ENCODE measurements at regions not wholly inside any gene's neighbourhood (a gene's known extent, or its start where the extent isn't known, plus 50 kb on each side); places are given as distances from the start of the nearest gene placed in this dataset.
"Not testable (repeated sequence)": the region's sequence is repeated elsewhere in the genome, so short reads cannot be mapped to it uniquely, and the experiment has no call there.

GRCh38 chr1:228884615-228885566 is 149.6 kb downstream of the RHOU start:
- Mint-ChIP-seq H3K36me3 (no peaks in the 10 kb centered on the region), H3K9me3 (no peaks in the 10 kb centered on the region), H3K4me3 (no peak overlapping the region), H3K4me1 (peaks cover 8% of the 10 kb centered on the region), H3K27ac (no peak overlapping the region), H3K27me3 (no peaks in the 10 kb centered on the region)

- no peak overlapping the region for H3K27ac Mint-ChIP-seq
- peaks cover 17% of the 10 kb centered on the region for H3K4me1 Mint-ChIP-seq
- no peaks in the 10 kb centered on the region for H3K27me3 Mint-ChIP-seq
- H3K9me3 Mint-ChIP-seq = no peaks in the 10 kb centered on the region
- no peaks in the 10 kb centered on the region for H3K36me3 Mint-ChIP-seq
- no peak overlapping the region for H3K4me3 Mint-ChIP-seq
Observed at GRCh38 chr1:228885845-228886244, 150.6 kb downstream of the RHOU start.

DNA sequence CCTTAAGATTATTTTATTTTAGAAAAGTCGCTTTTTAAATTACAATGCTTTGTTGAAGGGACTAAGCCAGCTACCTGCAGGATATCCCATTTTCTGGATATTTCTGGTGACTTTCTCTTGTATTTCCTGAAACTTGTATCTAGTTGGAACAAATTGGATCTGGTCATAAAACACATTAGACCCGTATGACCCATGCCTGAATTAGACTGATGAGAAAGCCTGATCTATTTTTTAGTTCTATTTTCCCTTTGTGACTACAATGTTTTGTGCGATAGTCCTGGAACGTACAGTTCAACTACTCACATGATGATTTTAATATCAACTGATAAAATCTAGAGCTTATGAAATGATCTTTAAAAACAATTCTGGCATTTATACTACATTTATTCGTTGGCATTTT is 151.8 kb downstream of the RHOU start:
- H3K4me1 Mint-ChIP-seq = peaks cover 23% of the 10 kb centered on the region
- no peak overlapping the region for H3K4me3 Mint-ChIP-seq
- H3K27me3 Mint-ChIP-seq = no peaks in the 10 kb centered on the region
- no peak overlapping the region for H3K27ac Mint-ChIP-seq
- no peaks in the 10 kb centered on the region for H3K36me3 Mint-ChIP-seq
- H3K9me3 Mint-ChIP-seq = no peaks in the 10 kb centered on the region

- Mint-ChIP-seq H3K4me1 (peaks cover 23% of the 10 kb centered on the region), H3K27ac (no peak overlapping the region), H3K4me3 (no peak overlapping the region), H3K36me3 (no peaks in the 10 kb centered on the region), H3K27me3 (no peaks in the 10 kb centered on the region), H3K9me3 (no peaks in the 10 kb centered on the region)
Observed at GRCh38 chr1:228887960-228888359, 152.7 kb downstream of the RHOU start.

GRCh38 chr1:228889289-228889688 is 154.0 kb downstream of the RHOU start:
- Mint-ChIP-seq H3K4me1 (peaks cover 23% of the 10 kb centered on the region), H3K27me3 (no peaks in the 10 kb centered on the region), H3K36me3 (no peaks in the 10 kb centered on the region), H3K4me3 (no peak overlapping the region), H3K9me3 (no peaks in the 10 kb centered on the region), H3K27ac (no peak overlapping the region)

DNA sequence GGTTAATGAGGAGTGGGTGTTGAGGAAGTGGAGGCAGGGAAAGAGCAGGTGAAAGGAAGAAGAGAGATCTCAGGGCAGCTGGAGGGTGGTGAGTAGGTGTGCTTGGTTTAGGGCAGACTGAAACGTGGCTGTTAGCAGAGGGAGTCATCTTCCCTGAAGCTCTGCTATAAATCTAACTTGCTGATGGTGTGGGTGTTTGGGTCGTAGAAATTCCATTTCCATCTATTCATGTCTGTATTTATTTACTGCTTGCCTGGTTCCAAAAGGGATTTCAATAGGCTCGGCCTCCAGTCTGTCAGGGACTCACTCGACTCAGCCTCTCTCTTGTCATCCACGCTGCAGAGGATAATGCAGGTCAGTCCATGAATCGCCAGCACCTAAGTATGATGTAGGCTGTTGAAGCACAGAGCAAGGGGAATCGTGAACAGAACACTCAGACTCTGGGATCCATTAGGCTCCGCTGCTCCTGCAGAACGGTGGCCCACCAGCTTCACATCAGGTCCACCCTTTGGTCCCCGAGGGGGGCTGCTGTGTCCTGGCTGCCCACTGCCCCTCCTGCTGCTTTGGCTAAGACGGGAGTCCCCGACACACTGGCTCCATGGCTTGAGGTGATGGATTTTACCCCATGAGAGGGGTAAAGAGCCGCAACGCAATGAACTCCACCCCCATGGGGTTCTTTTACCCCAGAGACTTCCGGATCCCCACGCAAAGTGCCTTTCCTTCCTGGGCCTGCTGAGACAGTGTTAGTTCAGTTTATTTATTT is 156.2 kb downstream of the RHOU start:
- H3K27ac Mint-ChIP-seq = no peak overlapping the region
- H3K9me3 Mint-ChIP-seq = no peaks in the 10 kb centered on the region

GRCh38 chr1:228892200-228892599 is 156.9 kb downstream of the RHOU start:
- H3K27ac Mint-ChIP-seq, H3K27me3 Mint-ChIP-seq: not testable (repeated sequence)
- H3K4me1 Mint-ChIP-seq = peaks cover 23% of the 10 kb centered on the region

More for the DNA sequence above, 156.2 kb downstream of the RHOU start:
- Mint-ChIP-seq H3K27me3 (no peaks in the 10 kb centered on the region), H3K36me3 (no peaks in the 10 kb centered on the region), H3K4me1 (peaks cover 23% of the 10 kb centered on the region), H3K4me3 (no peak overlapping the region)

DNA sequence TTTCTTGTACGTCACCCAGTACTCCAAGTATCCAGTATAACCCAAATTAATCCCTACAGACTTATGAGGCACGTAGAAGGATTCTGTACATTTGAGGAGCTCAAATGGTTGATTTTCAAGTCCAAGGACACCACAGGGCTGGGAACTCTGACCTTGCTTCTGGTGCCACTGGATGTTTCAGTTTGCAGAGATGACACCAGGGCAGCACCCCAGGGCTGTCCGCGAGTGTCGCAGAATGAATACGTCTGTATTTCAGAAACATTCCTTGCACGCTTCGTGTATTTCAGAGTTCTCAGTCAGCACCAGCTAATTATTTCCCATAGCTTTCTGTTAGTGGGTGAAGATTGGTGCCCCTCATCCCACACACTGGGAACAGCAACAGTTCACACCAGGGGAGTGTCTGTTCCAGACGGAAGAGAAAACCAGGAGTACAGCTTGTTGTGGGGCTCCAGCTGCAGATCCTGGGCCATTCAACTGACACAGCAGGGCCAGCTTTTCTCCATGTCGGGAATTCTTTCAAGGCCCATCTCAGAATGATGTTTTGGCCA is 159.2 kb downstream of the RHOU start:
- no peaks in the 10 kb centered on the region for H3K9me3 Mint-ChIP-seq
- no peak overlapping the region for H3K4me3 Mint-ChIP-seq
- no peaks in the 10 kb centered on the region for H3K36me3 Mint-ChIP-seq
- no peak overlapping the region for H3K27ac Mint-ChIP-seq
- H3K27me3 Mint-ChIP-seq = no peaks in the 10 kb centered on the region
- H3K4me1 Mint-ChIP-seq = peaks cover 19% of the 10 kb centered on the region

More at GRCh38 chr1:228892200-228892599, 156.9 kb downstream of the RHOU start:
- H3K9me3 Mint-ChIP-seq, H3K36me3 Mint-ChIP-seq, H3K4me3 Mint-ChIP-seq: not testable (repeated sequence)

GRCh38 chr1:228897901-228898300 is 162.6 kb downstream of the RHOU start:
- Mint-ChIP-seq H3K27ac (no peak overlapping the region), H3K4me1 (no peaks in the 10 kb centered on the region), H3K9me3 (no peaks in the 10 kb centered on the region), H3K4me3 (no peak overlapping the region), H3K27me3 (no peaks in the 10 kb centered on the region), H3K36me3 (no peaks in the 10 kb centered on the region)

DNA sequence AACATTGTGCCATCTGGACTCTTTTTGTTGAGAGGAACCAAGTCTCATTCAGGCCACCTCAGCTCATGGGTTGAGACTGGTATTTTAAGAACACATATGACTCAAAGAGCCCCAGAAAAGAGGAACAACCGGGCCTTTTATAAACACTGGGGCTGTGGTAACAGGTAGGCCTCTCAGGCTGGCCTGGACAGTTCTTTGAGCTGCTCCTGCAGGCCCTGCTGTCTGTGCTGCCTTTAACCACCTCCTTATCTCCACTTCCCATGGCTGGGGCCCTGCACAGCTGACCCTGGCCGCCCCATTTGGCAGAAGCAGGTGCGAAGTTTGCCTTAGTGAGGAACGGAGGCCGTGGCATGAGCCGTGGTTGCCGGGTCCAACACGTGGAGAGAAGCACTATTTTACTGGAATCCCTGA is 163.3 kb downstream of the RHOU start:
- H3K4me1 Mint-ChIP-seq = no peaks in the 10 kb centered on the region
- no peak overlapping the region for H3K27ac Mint-ChIP-seq
- H3K36me3 Mint-ChIP-seq = no peaks in the 10 kb centered on the region
- H3K27me3 Mint-ChIP-seq = no peaks in the 10 kb centered on the region
- H3K4me3 Mint-ChIP-seq = no peak overlapping the region
- no peaks in the 10 kb centered on the region for H3K9me3 Mint-ChIP-seq

GRCh38 chr1:228899421-228899956 is 164.2 kb downstream of the RHOU start:
- Mint-ChIP-seq H3K9me3 (no peaks in the 10 kb centered on the region), H3K4me3 (no peak overlapping the region), H3K27ac (no peak overlapping the region), H3K27me3 (no peaks in the 10 kb centered on the region), H3K36me3 (no peaks in the 10 kb centered on the region), H3K4me1 (no peaks in the 10 kb centered on the region)

GRCh38 chr1:228900099-228900885 is 165.0 kb downstream of the RHOU start:
- H3K4me1 Mint-ChIP-seq = no peaks in the 10 kb centered on the region
- H3K27ac Mint-ChIP-seq = no peak overlapping the region
- H3K27me3 Mint-ChIP-seq = no peaks in the 10 kb centered on the region
- H3K4me3 Mint-ChIP-seq = no peak overlapping the region
- H3K36me3 Mint-ChIP-seq = no peaks in the 10 kb centered on the region
- H3K9me3 Mint-ChIP-seq = no peaks in the 10 kb centered on the region

GRCh38 chr1:228900886-228901392 is 165.7 kb downstream of the RHOU start:
- Mint-ChIP-seq H3K36me3 (no peaks in the 10 kb centered on the region), H3K4me3 (no peak overlapping the region), H3K9me3 (no peaks in the 10 kb centered on the region), H3K27ac (no peak overlapping the region), H3K27me3 (no peaks in the 10 kb centered on the region), H3K4me1 (no peaks in the 10 kb centered on the region)

- no peak overlapping the region for H3K27ac Mint-ChIP-seq
- no peak overlapping the region for H3K4me3 Mint-ChIP-seq
- no peaks in the 10 kb centered on the region for H3K9me3 Mint-ChIP-seq
- no peaks in the 10 kb centered on the region for H3K4me1 Mint-ChIP-seq
- no peaks in the 10 kb centered on the region for H3K27me3 Mint-ChIP-seq
- no peaks in the 10 kb centered on the region for H3K36me3 Mint-ChIP-seq
Observed at GRCh38 chr1:228901936-228902681, 166.8 kb downstream of the RHOU start.
